Occipital lobe (tissue), 1 donor: ENCODE measurements at regions not wholly inside any gene's neighbourhood (a gene's known extent, or its start where the extent isn't known, plus 50 kb on each side); places are given as distances from the start of the nearest gene placed in this dataset.

Source experiments
- DNase-seq: peaks from one replicate; lab custom pipeline; 2025; lab: John Stamatoyannopoulos, UW

GRCh38 chr5:174310243-174310642, 264.7 kb downstream of the NSG2 start:
- DNase-seq, result no peak

GRCh38 chr5:174310706-174311105, 265.2 kb downstream of the NSG2 start:
- no peak for DNase-seq

GRCh38 chr5:174311121-174311520, 265.6 kb downstream of the NSG2 start:
- DNase-seq, result no peak

GRCh38 chr5:174311531-174312269, 266.2 kb downstream of the NSG2 start:
- DNase-seq, result peak; percentile 50

GRCh38 chr5:174312270-174312617, 266.7 kb downstream of the NSG2 start:
- DNase-seq, result no peak

GRCh38 chr5:174312641-174313040, 267.1 kb downstream of the NSG2 start:
- no peak for DNase-seq

GRCh38 chr5:174313615-174314014, 268.1 kb downstream of the NSG2 start:
- no peak for DNase-seq

GRCh38 chr5:174314261-174314660, 268.8 kb downstream of the NSG2 start:
- DNase-seq, result no peak

GRCh38 chr5:174315471-174315870, 270.0 kb downstream of the NSG2 start:
- DNase-seq, result no peak

GRCh38 chr5:174315871-174316270, 270.4 kb downstream of the NSG2 start:
- DNase-seq, result no peak

GRCh38 chr5:174316326-174316725, 270.8 kb downstream of the NSG2 start:
- no peak for DNase-seq

GRCh38 chr5:174317256-174317894, 271.9 kb downstream of the NSG2 start:
- peak; percentile 71 for DNase-seq

GRCh38 chr5:174318578-174318977, 273.1 kb downstream of the NSG2 start:
- no peak for DNase-seq

GRCh38 chr5:174319551-174319950, 274.0 kb downstream of the NSG2 start:
- no peak for DNase-seq

- DNase-seq, result no peak
Observed at GRCh38 chr5:174320051-174320450, 274.5 kb downstream of the NSG2 start.

- peak; percentile 41 for DNase-seq
Observed at GRCh38 chr5:174323878-174324281, 278.4 kb downstream of the NSG2 start.

GRCh38 chr5:174324680-174325079, 279.2 kb downstream of the NSG2 start:
- no peak for DNase-seq

- DNase-seq, result no peak
Observed at GRCh38 chr5:174325431-174325830, 279.9 kb downstream of the NSG2 start.

GRCh38 chr5:174325961-174326360, 280.5 kb downstream of the NSG2 start:
- DNase-seq, result no peak

GRCh38 chr5:174326372-174326771, 280.9 kb downstream of the NSG2 start:
- DNase-seq, result no peak

GRCh38 chr5:174327317-174327864, 281.9 kb downstream of the NSG2 start:
- no peak for DNase-seq

- DNase-seq, result no peak
Observed at GRCh38 chr5:174327896-174328295, 282.4 kb downstream of the NSG2 start.
